Parathyroid adenoma (tissue), 2 donors: ENCODE measurements at regions not wholly inside any gene's neighbourhood (a gene's known extent, or its start where the extent isn't known, plus 50 kb on each side); places are given as distances from the start of the nearest gene placed in this dataset.

ENCODE experiments used
- H2AFZ ChIP-seq: fragments of 300-600 bp; sonication (generic); one replicate; pipeline ENCODE4 v1.7.0; 2017; ENCODE audit warnings: antibody characterized with exemption, mild to moderate bottlenecking
- H3K27ac ChIP-seq: fragments of 300-600 bp; sonication (generic); one replicate; pipeline ENCODE4 v1.7.0; 2017
- H3K27me3 ChIP-seq: fragments of 300-600 bp; sonication (generic); one replicate; pipeline ENCODE4 v1.7.0; 2017; ENCODE audit warnings: low read length; ENCODE audit not compliant: control insufficient read depth, insufficient read depth
- H3K36me3 ChIP-seq: fragments of 300-600 bp; sonication (generic); one replicate; pipeline ENCODE4 v1.7.0; 2017; ENCODE audit warnings: low read length; ENCODE audit not compliant: control insufficient read depth, insufficient read depth
- H3K4me1 ChIP-seq: fragments of 300-600 bp; sonication (generic); one replicate; pipeline ENCODE4 v1.7.0; 2017; ENCODE audit warnings: control low read depth
- H3K4me2 ChIP-seq: fragments of 300-600 bp; sonication (generic); one replicate; pipeline ENCODE4 v1.7.0; 2017; ENCODE audit warnings: low read length
- H3K4me3 ChIP-seq: fragments of 300-600 bp; sonication (generic); one replicate; pipeline ENCODE4 v1.7.0; 2017; ENCODE audit warnings: low read depth, low read length
- H3K79me2 ChIP-seq: fragments of 300-600 bp; sonication (generic); one replicate; pipeline ENCODE4 v1.7.0; 2017; ENCODE audit warnings: control low read depth
- H3K9ac ChIP-seq: fragments of 300-600 bp; sonication (generic); one replicate; pipeline ENCODE4 v1.7.0; 2017; ENCODE audit warnings: mild to moderate bottlenecking
- H3K9me3 ChIP-seq: fragments of 300-600 bp; sonication (generic); one replicate; pipeline ENCODE4 v1.7.0; 2017; ENCODE audit warnings: low read length; ENCODE audit not compliant: control insufficient read depth
- CTCF ChIP-seq: fragments of 300-600 bp; sonication (generic); IDR thresholded peaks from one replicate; pipeline ENCODE4 v1.7.0; 2017; ENCODE audit warnings: antibody characterized with exemption, mild to moderate bottlenecking
- donor health status: primary hyperparathyroidism.

- Histone ChIP-seq H2AFZ (no peak overlapping the region), H3K27me3 (no peaks in the 10 kb centered on the region), H3K27ac (no peak overlapping the region), H3K9ac (no peak overlapping the region), H3K4me2 (no peak overlapping the region), H3K36me3 (no peaks in the 10 kb centered on the region), H3K4me3 (no peak overlapping the region), H3K4me1 (no peaks in the 10 kb centered on the region), H3K79me2 (no peaks in the 10 kb centered on the region), H3K9me3 (no peaks in the 10 kb centered on the region)
- no peak for TF ChIP-seq CTCF
Measured at GRCh38 chr2:45323344-45323743, 287.7 kb downstream of the SRBD1 start.

- Histone ChIP-seq H3K4me1 (no peaks in the 10 kb centered on the region), H3K4me2 (no peak overlapping the region), H3K27me3 (no peaks in the 10 kb centered on the region), H3K9me3 (no peaks in the 10 kb centered on the region), H3K79me2 (no peaks in the 10 kb centered on the region), H3K9ac (no peak overlapping the region), H2AFZ (no peak overlapping the region), H3K27ac (no peak overlapping the region), H3K4me3 (no peak overlapping the region), H3K36me3 (no peaks in the 10 kb centered on the region)
- TF ChIP-seq CTCF = no peak
Measured at GRCh38 chr2:45320956-45321355, 290.1 kb downstream of the SRBD1 start.

GRCh38 chr2:45319683-45320455 lies 291.2 kb downstream of the SRBD1 start:
- Histone ChIP-seq H3K27me3 (no peaks in the 10 kb centered on the region), H3K9me3 (no peaks in the 10 kb centered on the region), H3K27ac (no peak overlapping the region), H3K4me1 (no peaks in the 10 kb centered on the region), H3K4me2 (no peak overlapping the region), H2AFZ (no peak overlapping the region), H3K79me2 (no peaks in the 10 kb centered on the region), H3K4me3 (no peak overlapping the region), H3K36me3 (no peaks in the 10 kb centered on the region), H3K9ac (no peak overlapping the region)
- TF ChIP-seq CTCF = no peak

DNA sequence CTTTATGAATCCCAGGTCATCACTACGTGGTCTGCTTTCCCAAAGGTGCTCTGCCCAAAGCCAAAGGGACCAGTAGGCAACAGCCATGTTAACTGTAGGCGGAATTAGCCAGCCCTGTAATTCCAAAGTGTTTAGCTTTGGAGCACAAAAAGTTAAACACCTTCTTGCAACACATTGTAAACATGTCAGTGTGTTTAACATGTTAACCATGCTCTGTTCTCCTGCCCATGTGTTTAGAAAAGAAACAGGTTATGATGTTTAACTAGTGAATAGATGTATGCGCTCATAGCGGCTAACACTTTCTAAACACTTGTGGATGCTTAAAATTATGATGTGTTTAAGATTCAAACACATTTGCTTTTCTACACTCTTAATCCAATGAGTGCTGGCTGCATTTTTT lies 292.4 kb downstream of the SRBD1 start:
- Histone ChIP-seq H3K4me2 (no peak overlapping the region), H2AFZ (no peak overlapping the region), H3K4me1 (no peaks in the 10 kb centered on the region), H3K36me3 (no peaks in the 10 kb centered on the region), H3K27me3 (no peaks in the 10 kb centered on the region), H3K9me3 (no peaks in the 10 kb centered on the region), H3K9ac (no peak overlapping the region), H3K4me3 (no peak overlapping the region), H3K27ac (no peak overlapping the region), H3K79me2 (no peaks in the 10 kb centered on the region)
- TF ChIP-seq CTCF = no peak
